NB4 (cell line): ENCODE measurements at regions not wholly inside any gene's neighbourhood (a gene's known extent, or its start where the extent isn't known, plus 50 kb on each side); places are given as distances from the start of the nearest gene placed in this dataset.

Experiments
- MYC ChIP-seq: IDR thresholded peaks from 2 replicates; pipeline ENCODE4 v1.6.1; 2011; ENCODE audit warnings: low read depth, low read length
- POLR2A ChIP-seq: IDR thresholded peaks from 2 replicates; pipeline ENCODE4 v1.6.1; 2011; ENCODE audit warnings: mild to moderate bottlenecking; ENCODE audit not compliant: insufficient read length; ENCODE audit errors: extremely low read depth

DNA sequence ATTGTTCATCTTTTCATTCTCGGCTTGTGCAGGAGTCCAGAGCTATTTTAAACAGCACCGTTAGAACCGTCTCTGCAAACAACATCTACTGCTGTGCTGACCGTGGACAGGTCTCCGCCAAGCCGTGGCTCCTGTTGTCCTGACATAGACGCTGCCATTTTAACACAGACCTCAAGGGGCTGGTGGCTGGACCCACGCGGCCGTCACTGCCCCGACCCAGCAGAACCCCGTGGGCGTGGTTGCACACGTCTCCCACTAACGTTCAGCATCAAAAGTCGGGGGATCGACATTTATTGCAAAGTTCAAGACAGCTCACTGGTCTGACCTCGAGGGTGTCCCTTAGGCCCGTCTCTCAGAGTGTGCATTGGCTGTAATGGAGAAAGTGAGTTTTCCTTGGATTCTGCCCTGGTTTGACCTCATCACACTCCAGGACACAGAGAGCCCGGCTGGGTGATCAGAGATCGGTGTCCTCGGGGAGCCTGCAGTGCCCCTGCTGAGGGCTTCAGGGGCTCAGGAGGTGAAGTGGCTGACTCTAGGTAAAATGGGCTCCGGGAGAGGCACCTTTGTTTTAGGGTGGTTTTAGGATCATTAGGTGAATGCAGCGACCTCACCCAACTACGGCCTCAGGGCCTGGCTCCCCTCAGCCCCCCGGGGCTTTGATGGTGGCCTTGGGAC is 363.2 kb downstream of the THBS2 start:
- TF ChIP-seq MYC = no peak
- no peak for TF ChIP-seq POLR2A
